OCI-LY7 (cell line): ENCODE measurements at regions not wholly inside any gene's neighbourhood (a gene's known extent, or its start where the extent isn't known, plus 50 kb on each side); places are given as distances from the start of the nearest gene placed in this dataset.

ENCODE experiments used
- BruUV-seq: library from RNA; stranded (reverse); fragments of 400-500 nt; replicated peaks from 2 replicates; lab custom pipeline; 2021; lab: Mats Ljungman, UMichigan
- CTCF ChIA-PET: fragments of 300-600 bp; sonication (Branson Sonifier 250); formaldehyde crosslinking; loops from one replicate; lab custom pipeline; 2022; ENCODE audit warnings: antibody characterized with exemption; ENCODE audit not compliant: unreplicated experiment; lab: Charles Lee
- POLR2A ChIA-PET: fragments of 300-600 bp; sonication (Branson Sonifier 250); formaldehyde crosslinking; loops from one replicate; lab custom pipeline; 2022; ENCODE audit warnings: antibody characterized with exemption; lab: Charles Lee
- DNase-seq: peaks from one replicate; pipeline ENCODE4 v3.0.0-alpha.2; 2015; ENCODE audit warnings: low spot score
- H2AFZ ChIP-seq: fragments of 200-600 bp; sonication (generic), shearing (Covaris generic); 2 replicates; pipeline ENCODE4 v1.6.1; 2014; ENCODE audit warnings: mild to moderate bottlenecking, antibody characterized with exemption, low read length, moderate library complexity
- H3K27ac ChIP-seq: fragments of 200-600 bp; sonication (generic); 2 replicates; pipeline ENCODE4 v1.5.1; 2014; ENCODE audit warnings: mixed run types, low read depth, mild to moderate bottlenecking, moderate library complexity, low read length, inconsistent platforms; ENCODE audit not compliant: poor library complexity, severe bottlenecking
- H3K36me3 ChIP-seq: fragments of 200-600 bp; sonication (generic); 2 replicates; pipeline ENCODE4 v1.6.1; 2014; ENCODE audit warnings: mild to moderate bottlenecking, antibody characterized with exemption, low read length, moderate library complexity, mixed read lengths; ENCODE audit not compliant: insufficient read depth
- H3K4me1 ChIP-seq: fragments of 200-600 bp; sonication (generic); 2 replicates; pipeline ENCODE4 v1.5.1; 2014; ENCODE audit warnings: mild to moderate bottlenecking, low read length; ENCODE audit not compliant: insufficient read depth, poor library complexity, severe bottlenecking
- H3K4me2 ChIP-seq: fragments of 200-600 bp; sonication (generic); 2 replicates; pipeline ENCODE4 v1.6.1; 2014; ENCODE audit warnings: mild to moderate bottlenecking, low read length
- H3K4me3 ChIP-seq: fragments of 200-600 bp; sonication (generic); 2 replicates; pipeline ENCODE4 v1.5.1; 2014; ENCODE audit warnings: mild to moderate bottlenecking, low read depth, low read length; ENCODE audit not compliant: poor library complexity, severe bottlenecking
- H3K79me2 ChIP-seq: fragments of 200-600 bp; sonication (generic); 2 replicates; pipeline ENCODE4 v1.6.1; 2016; ENCODE audit warnings: low read depth, mild to moderate bottlenecking, low read length, moderate library complexity, mixed read lengths; ENCODE audit not compliant: insufficient read depth
- H3K9me2 ChIP-seq: fragments of 200-600 bp; sonication (generic); 2 replicates; pipeline ENCODE4 v1.6.1; 2016; ENCODE audit warnings: mild to moderate bottlenecking, low read length, mixed read lengths; ENCODE audit not compliant: insufficient read depth
- H3K9me3 ChIP-seq: fragments of 200-600 bp; sonication (generic); 2 replicates; pipeline ENCODE4 v1.6.1; 2014; ENCODE audit warnings: mild to moderate bottlenecking, mixed run types, low read length, mixed read lengths
- H4K20me1 ChIP-seq: fragments of 200-600 bp; sonication (generic); 2 replicates; pipeline ENCODE4 v1.6.1; 2014; ENCODE audit warnings: mild to moderate bottlenecking, antibody characterized with exemption, low read length, moderate library complexity, mixed read lengths; ENCODE audit not compliant: insufficient read depth
- EZH2phosphoT487 ChIP-seq: fragments of 200-600 bp; sonication (generic); IDR thresholded peaks from 2 replicates; pipeline ENCODE4 v1.6.1; 2018; ENCODE audit warnings: low read depth, borderline replicate concordance, mild to moderate bottlenecking, mixed run types, antibody characterized with exemption, low read length, moderate library complexity, mixed read lengths
- intact Hi-C: fragments of 100-400 bp; cut with micrococcal nuclease; formaldehyde crosslinking; loops from one replicate; pipeline ENCODE4 v1.10.0; 2022; ENCODE audit not compliant: unreplicated experiment
- TF ChIP-seq, protein P1 (sequence below): fragments of 200-600 bp; sonication (generic); conservative IDR thresholded peaks from 2 replicates; pipeline ENCODE4 v1.5.1; 2014; ENCODE audit warnings: mild to moderate bottlenecking, antibody characterized with exemption, low read length, moderate library complexity, mixed read lengths

DNA sequence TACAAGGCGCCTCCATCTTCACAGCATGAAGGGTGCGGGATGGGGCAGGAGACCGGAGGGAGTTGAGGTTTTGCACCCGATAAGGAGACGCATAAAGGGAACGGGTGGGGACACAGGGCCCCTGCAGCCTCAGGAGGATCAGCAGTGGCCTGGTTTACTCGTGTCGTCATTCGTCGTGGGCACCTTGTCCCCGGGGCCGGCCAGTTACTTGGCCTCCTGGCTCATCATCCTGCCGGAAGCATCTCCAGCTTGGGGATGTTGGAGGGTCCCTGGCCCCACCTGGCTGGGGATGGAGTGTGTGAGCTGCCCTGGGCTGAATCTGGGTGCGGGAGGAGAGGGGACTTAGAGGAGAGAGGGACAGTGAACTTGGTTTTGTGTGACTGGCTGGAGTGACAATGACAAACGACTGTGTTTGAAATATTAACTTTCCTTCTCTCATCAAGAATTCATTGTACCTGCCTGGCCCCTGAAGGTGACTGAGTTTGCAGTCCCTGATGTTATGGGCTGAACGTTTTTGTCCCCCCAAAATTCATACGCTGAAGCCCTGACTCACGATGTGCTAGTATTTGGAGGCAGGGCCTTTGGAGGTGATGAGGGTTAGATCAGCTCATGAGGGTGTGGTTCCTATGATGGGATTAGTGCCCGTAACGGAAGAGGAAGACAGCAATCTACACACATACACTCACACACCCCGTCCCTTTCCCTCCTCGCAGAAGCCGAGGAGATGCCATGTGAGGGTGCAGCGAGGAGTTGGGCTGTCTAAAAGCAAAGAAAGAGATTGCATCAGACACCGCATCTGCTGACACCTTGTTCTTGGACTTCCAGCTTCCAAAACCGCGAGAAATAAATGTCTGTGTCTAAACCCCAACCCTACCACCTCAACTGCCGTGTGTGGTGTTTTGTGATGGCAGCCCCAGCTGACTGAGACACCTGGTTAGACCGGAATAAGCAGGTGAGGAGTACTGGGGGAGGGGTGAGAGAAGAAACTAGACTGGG is 65.0 kb upstream of the MAP3K4 start:
- H2AFZ ChIP-seq: no peak overlapping the region
- H3K27ac ChIP-seq: no peak overlapping the region
- no peaks in the 10 kb centered on the region for H3K9me2 ChIP-seq
- H3K4me2 ChIP-seq: no peak overlapping the region
- no TSS peak for BruUV-seq
- H4K20me1 ChIP-seq: no peaks in the 10 kb centered on the region
- DNase-seq: no peak
- TF ChIP-seq EZH2phosphoT487: no peak
- TF ChIP-seq, protein P1, sequence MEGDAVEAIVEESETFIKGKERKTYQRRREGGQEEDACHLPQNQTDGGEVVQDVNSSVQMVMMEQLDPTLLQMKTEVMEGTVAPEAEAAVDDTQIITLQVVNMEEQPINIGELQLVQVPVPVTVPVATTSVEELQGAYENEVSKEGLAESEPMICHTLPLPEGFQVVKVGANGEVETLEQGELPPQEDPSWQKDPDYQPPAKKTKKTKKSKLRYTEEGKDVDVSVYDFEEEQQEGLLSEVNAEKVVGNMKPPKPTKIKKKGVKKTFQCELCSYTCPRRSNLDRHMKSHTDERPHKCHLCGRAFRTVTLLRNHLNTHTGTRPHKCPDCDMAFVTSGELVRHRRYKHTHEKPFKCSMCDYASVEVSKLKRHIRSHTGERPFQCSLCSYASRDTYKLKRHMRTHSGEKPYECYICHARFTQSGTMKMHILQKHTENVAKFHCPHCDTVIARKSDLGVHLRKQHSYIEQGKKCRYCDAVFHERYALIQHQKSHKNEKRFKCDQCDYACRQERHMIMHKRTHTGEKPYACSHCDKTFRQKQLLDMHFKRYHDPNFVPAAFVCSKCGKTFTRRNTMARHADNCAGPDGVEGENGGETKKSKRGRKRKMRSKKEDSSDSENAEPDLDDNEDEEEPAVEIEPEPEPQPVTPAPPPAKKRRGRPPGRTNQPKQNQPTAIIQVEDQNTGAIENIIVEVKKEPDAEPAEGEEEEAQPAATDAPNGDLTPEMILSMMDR: no peak
- no peaks in the 10 kb centered on the region for H3K4me1 ChIP-seq
- ChIA-PET POLR2A (interaction anchor here (0.9 kb wide), 1 partner anchor 447 kb away, joined by 3 read pairs; no protein-coding TSS in a partner anchor), CTCF (no interaction called here)
- intact Hi-C loops: no loop called here
- H3K4me3 ChIP-seq: no peak overlapping the region
- H3K79me2 ChIP-seq: no peaks in the 10 kb centered on the region
- H3K36me3 ChIP-seq: no peaks in the 10 kb centered on the region
- H3K9me3 ChIP-seq: no peaks in the 10 kb centered on the region

DNA sequence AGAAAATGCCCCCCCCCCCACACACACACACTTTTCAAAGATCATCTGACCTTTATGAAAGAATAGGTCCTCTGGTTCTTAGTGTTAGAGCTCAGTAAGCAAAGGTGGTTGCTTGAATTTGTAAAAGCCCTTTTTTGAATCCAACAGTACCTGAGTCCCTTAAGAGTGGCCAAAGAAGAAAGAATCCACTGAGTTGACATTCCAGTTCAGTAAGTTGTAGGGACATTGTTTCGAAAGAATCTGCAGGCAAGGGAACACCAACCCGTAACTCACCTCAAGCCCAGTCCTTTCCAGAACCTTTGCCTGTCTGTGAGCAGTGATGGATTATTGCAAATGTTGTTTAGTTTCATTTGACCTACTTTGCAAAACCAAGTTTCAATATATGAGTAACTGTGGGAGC is 64.2 kb upstream of the MAP3K4 start:
- H3K27ac ChIP-seq: no peak overlapping the region
- intact Hi-C loops: no loop called here
- DNase-seq: no peak
- no peak for TF ChIP-seq EZH2phosphoT487
- TF ChIP-seq, protein P1: no peak
- no peaks in the 10 kb centered on the region for H3K36me3 ChIP-seq
- BruUV-seq: no TSS peak
- ChIA-PET POLR2A (interaction anchor here (1.4 kb wide), 1 partner anchor 14 kb away, joined by 4 read pairs; no protein-coding TSS in a partner anchor), CTCF (no interaction called here)
- no peak overlapping the region for H3K4me3 ChIP-seq
- no peaks in the 10 kb centered on the region for H3K9me2 ChIP-seq
- no peak overlapping the region for H3K4me2 ChIP-seq
- no peaks in the 10 kb centered on the region for H3K79me2 ChIP-seq
- H3K4me1 ChIP-seq: no peaks in the 10 kb centered on the region
- no peak overlapping the region for H2AFZ ChIP-seq
- no peaks in the 10 kb centered on the region for H3K9me3 ChIP-seq
- H4K20me1 ChIP-seq: no peaks in the 10 kb centered on the region

DNA sequence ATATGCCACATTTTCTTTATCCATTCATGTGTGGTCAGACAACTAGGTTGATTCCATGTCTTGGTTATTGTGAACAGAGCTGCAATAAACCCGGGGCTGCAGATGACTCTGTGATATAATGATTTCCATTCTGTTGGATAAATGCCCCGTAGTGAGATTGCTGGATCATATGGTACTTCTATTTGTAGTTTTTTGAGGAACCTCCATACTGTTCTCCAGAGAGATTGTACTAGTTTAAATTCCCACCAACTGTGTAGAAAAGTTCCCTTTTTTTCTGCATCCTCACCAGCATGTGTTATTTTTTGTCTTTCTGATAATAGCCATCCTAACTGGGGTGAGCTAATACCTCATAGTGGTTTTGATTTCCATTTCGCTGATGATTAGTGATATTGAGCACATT is 62.2 kb upstream of the MAP3K4 start:
- no peaks in the 10 kb centered on the region for H4K20me1 ChIP-seq
- no peaks in the 10 kb centered on the region for H3K9me2 ChIP-seq
- H3K79me2 ChIP-seq: no peaks in the 10 kb centered on the region
- TF ChIP-seq, protein P1: no peak
- TF ChIP-seq EZH2phosphoT487: no peak
- intact Hi-C loops: no loop called here
- POLR2A ChIA-PET: interaction anchor here (0.5 to 1.0 kb wide), 4 partner anchors 61 to 317 kb away, joined by 3 read pairs; no protein-coding TSS in a partner anchor
- no peaks in the 10 kb centered on the region for H3K9me3 ChIP-seq
- no peak for DNase-seq
- no peak overlapping the region for H2AFZ ChIP-seq
- CTCF ChIA-PET: no interaction called here
- no peak overlapping the region for H3K27ac ChIP-seq
- BruUV-seq: no TSS peak
- H3K4me1 ChIP-seq: no peaks in the 10 kb centered on the region
- no peak overlapping the region for H3K4me2 ChIP-seq
- no peaks in the 10 kb centered on the region for H3K36me3 ChIP-seq
- H3K4me3 ChIP-seq: no peak overlapping the region
